Nephron (organoid): ENCODE measurements at regions not wholly inside any gene's neighbourhood (a gene's known extent, or its start where the extent isn't known, plus 50 kb on each side); places are given as distances from the start of the nearest gene placed in this dataset.

Experiments
- H3K27ac Mint-ChIP-seq, 3 experiments: 2 replicates each; pipeline ENCODE4 v1.8.0; 2020; ENCODE audit warnings: mixed read lengths in 3 of 3, mild to moderate bottlenecking in 2 of 3, moderate library complexity in 1 of 3
- H3K27me3 Mint-ChIP-seq: 2 replicates; pipeline ENCODE4 v1.8.0; 2021; ENCODE audit warnings: low read depth, mild to moderate bottlenecking, moderate library complexity, mixed read lengths
- H3K36me3 Mint-ChIP-seq: 2 replicates; pipeline ENCODE4 v1.8.0; 2020; ENCODE audit warnings: low read depth, mixed read lengths
- H3K4me1 Mint-ChIP-seq: 2 replicates; pipeline ENCODE4 v1.8.0; 2020; ENCODE audit warnings: mixed read lengths
- H3K4me3 Mint-ChIP-seq, 3 experiments: 2 replicates each; pipeline ENCODE4 v1.8.0; 2020; ENCODE audit warnings: mild to moderate bottlenecking in 3 of 3, mixed read lengths in 3 of 3, moderate library complexity in 2 of 3
- H3K9me3 Mint-ChIP-seq: 2 replicates; pipeline ENCODE4 v1.8.0; 2020; ENCODE audit warnings: mixed read lengths
- TF ChIP-seq, protein P1 (sequence below), 3 experiments: fragments of 200-600 bp; sonication (generic); IDR thresholded peaks; one replicate each; pipeline ENCODE4 v1.5.0; 2021; ENCODE audit warnings: antibody characterized with exemption in 3 of 3; ENCODE audit not compliant: unreplicated experiment in 3 of 3

DNA sequence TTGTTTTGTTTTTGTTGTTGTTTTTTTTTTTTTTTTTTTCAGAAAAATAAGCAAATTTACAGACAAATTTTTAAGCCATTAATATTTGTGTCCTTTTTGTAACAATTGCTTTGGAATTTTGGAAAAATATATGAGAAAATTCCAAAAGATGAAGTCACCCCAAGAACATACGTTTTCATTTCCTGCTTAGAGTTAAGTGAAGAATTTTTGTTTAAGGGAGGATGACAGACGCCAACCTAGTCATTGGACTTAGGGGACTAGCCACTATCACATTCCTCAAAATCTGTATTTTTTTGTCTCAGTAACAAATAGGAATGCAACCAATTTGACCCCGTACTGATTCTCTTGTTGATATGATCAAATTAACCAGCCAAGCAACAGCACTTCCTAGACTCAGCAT, 433.9 kb upstream of the SLC30A5 start:
- no peaks in the 10 kb centered on the region for H3K36me3 Mint-ChIP-seq
- H3K9me3 Mint-ChIP-seq: no peaks in the 10 kb centered on the region
- H3K4me1 Mint-ChIP-seq: peaks cover 21% of the 10 kb centered on the region
- no peak overlapping the region for H3K27ac Mint-ChIP-seq
- no peak overlapping the region for H3K4me3 Mint-ChIP-seq
- peaks cover 4% of the 10 kb centered on the region for H3K27me3 Mint-ChIP-seq
- TF ChIP-seq, protein P1, sequence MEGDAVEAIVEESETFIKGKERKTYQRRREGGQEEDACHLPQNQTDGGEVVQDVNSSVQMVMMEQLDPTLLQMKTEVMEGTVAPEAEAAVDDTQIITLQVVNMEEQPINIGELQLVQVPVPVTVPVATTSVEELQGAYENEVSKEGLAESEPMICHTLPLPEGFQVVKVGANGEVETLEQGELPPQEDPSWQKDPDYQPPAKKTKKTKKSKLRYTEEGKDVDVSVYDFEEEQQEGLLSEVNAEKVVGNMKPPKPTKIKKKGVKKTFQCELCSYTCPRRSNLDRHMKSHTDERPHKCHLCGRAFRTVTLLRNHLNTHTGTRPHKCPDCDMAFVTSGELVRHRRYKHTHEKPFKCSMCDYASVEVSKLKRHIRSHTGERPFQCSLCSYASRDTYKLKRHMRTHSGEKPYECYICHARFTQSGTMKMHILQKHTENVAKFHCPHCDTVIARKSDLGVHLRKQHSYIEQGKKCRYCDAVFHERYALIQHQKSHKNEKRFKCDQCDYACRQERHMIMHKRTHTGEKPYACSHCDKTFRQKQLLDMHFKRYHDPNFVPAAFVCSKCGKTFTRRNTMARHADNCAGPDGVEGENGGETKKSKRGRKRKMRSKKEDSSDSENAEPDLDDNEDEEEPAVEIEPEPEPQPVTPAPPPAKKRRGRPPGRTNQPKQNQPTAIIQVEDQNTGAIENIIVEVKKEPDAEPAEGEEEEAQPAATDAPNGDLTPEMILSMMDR (IDR thresholded peaks at IDR 0.05; ENCODE audit: unreplicated experiment in 3 of 3): no peak

DNA sequence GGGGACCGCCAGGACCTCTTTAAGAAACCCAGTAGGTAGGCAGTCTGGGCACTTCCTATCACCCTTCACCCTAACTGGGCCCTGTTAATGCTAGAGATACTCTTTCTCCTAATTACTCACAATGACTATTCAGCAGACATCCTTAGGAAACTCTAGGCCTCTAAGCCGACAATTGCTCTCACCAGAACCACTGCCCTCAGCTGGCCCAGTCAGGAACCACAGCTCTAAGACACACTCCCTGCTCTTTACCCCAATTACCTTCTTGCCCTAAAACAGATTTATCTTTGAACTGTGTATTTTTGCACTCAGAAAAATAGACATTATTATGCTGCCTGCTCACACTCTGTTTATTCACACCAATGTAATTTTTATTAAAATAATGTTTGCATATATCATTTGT, 432.6 kb upstream of the SLC30A5 start:
- Mint-ChIP-seq H3K27me3 (peaks cover 4% of the 10 kb centered on the region), H3K4me1 (peaks cover 19% of the 10 kb centered on the region), H3K27ac (peak overlapping the region in 1 of 3 experiments; percentile 15), H3K36me3 (no peaks in the 10 kb centered on the region), H3K4me3 (no peak overlapping the region), H3K9me3 (no peaks in the 10 kb centered on the region)
- TF ChIP-seq, protein P1 (IDR thresholded peaks at IDR 0.05; ENCODE audit: unreplicated experiment in 3 of 3): peak in 1 of 3 experiments; percentile 34

DNA sequence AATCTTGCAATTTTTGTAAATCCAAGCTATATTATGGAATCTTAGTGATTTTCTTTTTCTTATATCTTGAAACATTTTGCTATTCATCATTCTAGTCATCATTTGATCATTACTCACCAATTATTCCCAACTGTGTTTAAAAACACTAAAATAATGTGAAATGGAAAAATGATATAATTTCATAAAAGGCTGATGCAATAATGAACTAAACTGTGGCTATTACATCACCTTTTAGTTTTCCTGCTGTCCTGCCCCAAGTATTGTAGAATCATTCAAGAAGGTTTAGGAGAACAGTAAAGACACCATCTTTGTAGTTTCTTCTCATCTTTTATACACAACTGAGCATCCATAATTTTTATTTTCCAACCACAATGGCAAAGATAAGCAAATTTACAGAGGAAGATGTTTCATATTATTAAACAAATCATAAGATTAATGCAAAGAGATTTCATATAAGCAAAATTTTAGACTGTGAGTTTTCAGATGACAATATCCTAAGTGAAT, 431.0 kb upstream of the SLC30A5 start:
- no peaks in the 10 kb centered on the region for H3K36me3 Mint-ChIP-seq
- TF ChIP-seq, protein P1 (IDR thresholded peaks at IDR 0.05; ENCODE audit: unreplicated experiment in 3 of 3): no peak
- no peak overlapping the region for H3K4me3 Mint-ChIP-seq
- H3K9me3 Mint-ChIP-seq: no peaks in the 10 kb centered on the region
- peaks cover 10% of the 10 kb centered on the region for H3K4me1 Mint-ChIP-seq
- H3K27me3 Mint-ChIP-seq: peaks cover 4% of the 10 kb centered on the region
- no peak overlapping the region for H3K27ac Mint-ChIP-seq

DNA sequence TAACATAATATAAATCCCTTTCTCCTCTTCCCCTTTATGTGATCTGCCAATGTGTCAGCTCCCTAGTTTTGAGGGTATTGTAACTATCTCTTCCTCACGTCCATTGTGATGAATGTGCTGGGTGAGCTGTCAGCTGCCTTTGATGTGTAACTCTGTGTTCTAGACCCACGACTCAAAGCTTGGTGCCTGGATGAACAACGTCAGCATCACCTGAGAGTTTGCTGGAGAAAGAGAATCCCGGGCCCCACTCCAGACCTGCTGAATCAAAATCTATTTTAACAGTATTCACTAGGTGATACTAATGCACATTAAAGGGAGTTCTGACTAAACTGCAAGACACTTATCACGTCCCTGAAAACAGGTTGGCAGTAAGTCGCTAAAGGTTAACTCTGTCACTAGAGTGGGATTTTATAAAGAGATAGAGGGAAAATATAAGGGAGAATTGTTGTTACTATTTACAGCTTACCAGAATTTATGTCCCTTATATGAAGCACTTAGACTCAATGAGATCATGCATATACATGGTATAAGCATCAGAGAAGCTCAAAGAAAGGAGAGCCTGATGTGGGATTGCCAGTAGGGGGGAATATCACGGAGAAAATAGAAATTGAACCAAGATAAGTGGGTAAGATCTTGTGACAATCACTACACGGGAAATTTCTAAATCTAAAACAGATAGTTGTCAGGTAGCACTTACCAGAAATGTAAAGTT, 423.8 kb upstream of the SLC30A5 start:
- TF ChIP-seq, protein P1 (IDR thresholded peaks at IDR 0.05; ENCODE audit: unreplicated experiment in 3 of 3): no peak
- H3K27ac Mint-ChIP-seq: peak overlapping the region in 1 of 3 experiments; percentile 23
- no peak overlapping the region for H3K4me3 Mint-ChIP-seq
- H3K9me3 Mint-ChIP-seq: no peaks in the 10 kb centered on the region
- peaks cover 36% of the 10 kb centered on the region for H3K4me1 Mint-ChIP-seq
- H3K36me3 Mint-ChIP-seq: no peaks in the 10 kb centered on the region
- H3K27me3 Mint-ChIP-seq: no peaks in the 10 kb centered on the region

DNA sequence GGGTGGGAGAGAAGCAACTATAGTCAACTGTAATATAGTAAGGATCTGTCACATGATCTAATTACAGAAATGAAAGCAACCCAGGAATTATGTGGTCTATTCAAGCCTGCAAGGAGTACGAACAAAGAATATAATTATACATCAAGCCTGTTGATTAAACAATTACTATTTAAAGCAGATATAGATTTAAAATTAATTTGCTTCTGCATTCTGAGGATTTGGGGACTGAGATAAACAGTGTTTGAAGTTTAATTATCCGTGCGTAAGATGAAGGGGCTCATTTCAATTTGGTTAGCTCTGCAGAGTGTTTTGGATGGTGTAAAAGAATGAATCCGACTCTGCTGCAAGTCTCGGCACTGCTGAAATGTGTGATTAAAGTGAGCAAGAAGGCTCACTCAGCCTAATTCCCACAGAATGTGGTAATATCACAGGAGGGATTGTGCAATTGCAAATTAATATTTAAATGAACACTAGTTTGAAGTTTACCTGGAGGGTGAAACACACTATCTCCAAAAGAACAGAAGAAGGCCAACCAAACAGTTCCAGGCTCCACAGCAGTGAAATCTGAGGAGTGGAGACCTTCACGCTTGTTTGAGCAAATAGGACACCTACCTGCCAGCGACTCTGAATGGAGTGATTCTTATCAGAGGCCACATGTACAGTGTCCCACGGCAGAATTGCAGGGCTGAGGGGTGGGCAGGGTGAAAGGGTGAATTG, 420.6 kb upstream of the SLC30A5 start:
- no peaks in the 10 kb centered on the region for H3K9me3 Mint-ChIP-seq
- no peaks in the 10 kb centered on the region for H3K27me3 Mint-ChIP-seq
- no peaks in the 10 kb centered on the region for H3K36me3 Mint-ChIP-seq
- H3K27ac Mint-ChIP-seq: peak overlapping the region; percentile 64 to 88 (median 84)
- TF ChIP-seq, protein P1 (IDR thresholded peaks at IDR 0.05; ENCODE audit: unreplicated experiment in 3 of 3): no peak
- H3K4me1 Mint-ChIP-seq: peaks cover 36% of the 10 kb centered on the region
- H3K4me3 Mint-ChIP-seq: peak overlapping the region in 1 of 3 experiments; percentile 21
